GM12874 (cell line): ENCODE measurements at regions not wholly inside any gene's neighbourhood (a gene's known extent, or its start where the extent isn't known, plus 50 kb on each side); places are given as distances from the start of the nearest gene placed in this dataset.

Source experiments
- CTCF ChIP-seq: IDR thresholded peaks from 2 replicates; pipeline ENCODE4 v1.5.1; 2011; ENCODE audit warnings: low read depth, mild to moderate bottlenecking, control low read depth, low read length, moderate library complexity; ENCODE audit not compliant: insufficient read depth

GRCh38 chr6:68279793-68280557, 355.1 kb upstream of the ADGRB3 start:
- no peak for TF ChIP-seq CTCF

- no peak for TF ChIP-seq CTCF
Observed at GRCh38 chr6:68273297-68273696, 361.8 kb upstream of the ADGRB3 start.

- TF ChIP-seq CTCF = no peak
Observed at GRCh38 chr6:68256391-68256790, 378.7 kb upstream of the ADGRB3 start.

- TF ChIP-seq CTCF = no peak
Observed at GRCh38 chr6:68252632-68253031, 382.4 kb upstream of the ADGRB3 start.

- TF ChIP-seq CTCF = no peak
Observed at GRCh38 chr6:68247782-68248181, 387.3 kb upstream of the ADGRB3 start.

GRCh38 chr6:68240726-68241125, 394.4 kb upstream of the ADGRB3 start:
- no peak for TF ChIP-seq CTCF

GRCh38 chr6:68239034-68239433, 396.0 kb upstream of the ADGRB3 start:
- no peak for TF ChIP-seq CTCF
